Parathyroid adenoma (tissue), 2 donors: ENCODE measurements at regions not wholly inside any gene's neighbourhood (a gene's known extent, or its start where the extent isn't known, plus 50 kb on each side); places are given as distances from the start of the nearest gene placed in this dataset.

ENCODE experiments used
- H2AFZ ChIP-seq: fragments of 300-600 bp; sonication (generic); one replicate; pipeline ENCODE4 v1.7.0; 2017; ENCODE audit warnings: antibody characterized with exemption, mild to moderate bottlenecking
- H3K27ac ChIP-seq: fragments of 300-600 bp; sonication (generic); one replicate; pipeline ENCODE4 v1.7.0; 2017
- H3K27me3 ChIP-seq: fragments of 300-600 bp; sonication (generic); one replicate; pipeline ENCODE4 v1.7.0; 2017; ENCODE audit warnings: low read length; ENCODE audit not compliant: control insufficient read depth, insufficient read depth
- H3K36me3 ChIP-seq: fragments of 300-600 bp; sonication (generic); one replicate; pipeline ENCODE4 v1.7.0; 2017; ENCODE audit warnings: low read length; ENCODE audit not compliant: control insufficient read depth, insufficient read depth
- H3K4me1 ChIP-seq: fragments of 300-600 bp; sonication (generic); one replicate; pipeline ENCODE4 v1.7.0; 2017; ENCODE audit warnings: control low read depth
- H3K4me2 ChIP-seq: fragments of 300-600 bp; sonication (generic); one replicate; pipeline ENCODE4 v1.7.0; 2017; ENCODE audit warnings: low read length
- H3K4me3 ChIP-seq: fragments of 300-600 bp; sonication (generic); one replicate; pipeline ENCODE4 v1.7.0; 2017; ENCODE audit warnings: low read depth, low read length
- H3K79me2 ChIP-seq: fragments of 300-600 bp; sonication (generic); one replicate; pipeline ENCODE4 v1.7.0; 2017; ENCODE audit warnings: control low read depth
- H3K9ac ChIP-seq: fragments of 300-600 bp; sonication (generic); one replicate; pipeline ENCODE4 v1.7.0; 2017; ENCODE audit warnings: mild to moderate bottlenecking
- H3K9me3 ChIP-seq: fragments of 300-600 bp; sonication (generic); one replicate; pipeline ENCODE4 v1.7.0; 2017; ENCODE audit warnings: low read length; ENCODE audit not compliant: control insufficient read depth
- TF ChIP-seq, protein P1 (sequence below): fragments of 300-600 bp; sonication (generic); IDR thresholded peaks from one replicate; pipeline ENCODE4 v1.7.0; 2017; ENCODE audit warnings: antibody characterized with exemption, mild to moderate bottlenecking
- donor health status: primary hyperparathyroidism.

DNA sequence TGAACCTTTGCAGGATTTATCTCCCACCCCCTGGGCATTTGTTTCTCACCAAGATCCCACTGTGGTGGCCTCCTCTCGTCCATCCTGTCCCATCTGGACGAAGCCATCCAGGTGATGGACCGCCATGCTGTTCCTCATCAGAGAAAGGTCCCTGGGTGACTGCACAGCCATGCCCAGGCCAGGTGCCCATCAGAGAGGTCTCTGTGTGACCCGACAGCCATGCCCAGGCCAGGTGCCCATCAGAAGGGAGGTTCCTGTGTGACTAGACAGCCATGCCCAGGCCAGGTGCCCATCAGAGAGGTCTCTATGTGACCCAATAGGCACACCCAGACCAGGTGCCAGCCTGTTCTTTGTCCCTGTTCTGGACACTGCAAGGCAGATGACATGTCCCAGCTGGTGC is 360.9 kb upstream of the SALL3 start:
- Histone ChIP-seq H3K79me2 (no peaks in the 10 kb centered on the region), H3K4me1 (no peaks in the 10 kb centered on the region), H3K36me3 (no peaks in the 10 kb centered on the region), H2AFZ (no peak overlapping the region), H3K4me3 (no peak overlapping the region), H3K4me2 (no peak overlapping the region), H3K9ac (no peak overlapping the region), H3K27me3 (no peaks in the 10 kb centered on the region), H3K9me3 (no peaks in the 10 kb centered on the region), H3K27ac (no peak overlapping the region)
- TF ChIP-seq, protein P1, sequence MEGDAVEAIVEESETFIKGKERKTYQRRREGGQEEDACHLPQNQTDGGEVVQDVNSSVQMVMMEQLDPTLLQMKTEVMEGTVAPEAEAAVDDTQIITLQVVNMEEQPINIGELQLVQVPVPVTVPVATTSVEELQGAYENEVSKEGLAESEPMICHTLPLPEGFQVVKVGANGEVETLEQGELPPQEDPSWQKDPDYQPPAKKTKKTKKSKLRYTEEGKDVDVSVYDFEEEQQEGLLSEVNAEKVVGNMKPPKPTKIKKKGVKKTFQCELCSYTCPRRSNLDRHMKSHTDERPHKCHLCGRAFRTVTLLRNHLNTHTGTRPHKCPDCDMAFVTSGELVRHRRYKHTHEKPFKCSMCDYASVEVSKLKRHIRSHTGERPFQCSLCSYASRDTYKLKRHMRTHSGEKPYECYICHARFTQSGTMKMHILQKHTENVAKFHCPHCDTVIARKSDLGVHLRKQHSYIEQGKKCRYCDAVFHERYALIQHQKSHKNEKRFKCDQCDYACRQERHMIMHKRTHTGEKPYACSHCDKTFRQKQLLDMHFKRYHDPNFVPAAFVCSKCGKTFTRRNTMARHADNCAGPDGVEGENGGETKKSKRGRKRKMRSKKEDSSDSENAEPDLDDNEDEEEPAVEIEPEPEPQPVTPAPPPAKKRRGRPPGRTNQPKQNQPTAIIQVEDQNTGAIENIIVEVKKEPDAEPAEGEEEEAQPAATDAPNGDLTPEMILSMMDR = no peak

DNA sequence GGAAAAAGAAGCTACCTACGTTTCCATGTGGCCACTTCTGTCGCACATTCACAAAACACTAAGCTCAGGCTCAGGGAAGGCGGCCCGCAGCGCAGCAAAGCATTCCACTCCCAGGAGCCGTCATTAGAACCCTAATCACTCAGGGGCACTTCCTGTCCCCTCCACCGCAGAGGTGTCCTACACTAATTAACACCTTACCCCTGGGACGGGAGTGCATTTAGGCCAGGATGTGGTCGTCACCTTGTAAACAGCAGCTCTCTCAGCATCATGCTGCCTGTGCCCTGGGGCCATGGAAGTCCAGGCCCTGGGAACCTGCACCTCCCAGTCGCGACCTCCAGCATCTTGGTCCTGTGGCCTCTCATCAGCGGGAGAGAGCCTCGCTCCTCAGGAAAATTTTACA is 359.8 kb upstream of the SALL3 start:
- H3K4me2 ChIP-seq = no peak overlapping the region
- no peaks in the 10 kb centered on the region for H3K36me3 ChIP-seq
- H3K4me3 ChIP-seq = no peak overlapping the region
- H3K79me2 ChIP-seq = no peaks in the 10 kb centered on the region
- H3K27me3 ChIP-seq = no peaks in the 10 kb centered on the region
- H3K9me3 ChIP-seq = no peaks in the 10 kb centered on the region
- TF ChIP-seq, protein P1 = no peak
- no peak overlapping the region for H3K27ac ChIP-seq
- no peak overlapping the region for H3K9ac ChIP-seq
- H2AFZ ChIP-seq = no peak overlapping the region
- no peaks in the 10 kb centered on the region for H3K4me1 ChIP-seq

DNA sequence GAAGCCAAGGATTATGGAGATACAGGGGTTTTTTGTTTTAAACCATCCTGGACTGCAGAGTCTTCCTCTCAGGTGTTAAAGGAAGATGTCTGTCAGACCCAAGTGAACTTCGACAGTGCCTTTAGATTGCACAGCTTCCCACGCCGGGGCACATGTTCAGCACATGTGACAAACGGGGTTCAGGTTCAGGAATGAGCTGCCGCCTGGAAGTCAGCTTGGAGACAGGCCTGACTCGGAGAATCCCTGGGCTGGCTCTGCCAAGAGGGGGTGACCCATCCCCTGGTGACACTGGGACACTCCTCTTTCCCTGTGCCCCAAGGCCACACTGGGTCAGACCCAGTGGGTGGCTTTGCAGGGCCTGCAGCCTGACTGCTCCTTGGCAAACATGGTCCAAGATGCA is 359.3 kb upstream of the SALL3 start:
- Histone ChIP-seq H3K36me3 (no peaks in the 10 kb centered on the region), H3K27me3 (no peaks in the 10 kb centered on the region), H3K4me1 (no peaks in the 10 kb centered on the region), H3K4me2 (no peak overlapping the region), H3K27ac (no peak overlapping the region), H3K79me2 (no peaks in the 10 kb centered on the region), H2AFZ (no peak overlapping the region), H3K4me3 (no peak overlapping the region), H3K9me3 (no peaks in the 10 kb centered on the region), H3K9ac (no peak overlapping the region)
- TF ChIP-seq, protein P1 = no peak

DNA sequence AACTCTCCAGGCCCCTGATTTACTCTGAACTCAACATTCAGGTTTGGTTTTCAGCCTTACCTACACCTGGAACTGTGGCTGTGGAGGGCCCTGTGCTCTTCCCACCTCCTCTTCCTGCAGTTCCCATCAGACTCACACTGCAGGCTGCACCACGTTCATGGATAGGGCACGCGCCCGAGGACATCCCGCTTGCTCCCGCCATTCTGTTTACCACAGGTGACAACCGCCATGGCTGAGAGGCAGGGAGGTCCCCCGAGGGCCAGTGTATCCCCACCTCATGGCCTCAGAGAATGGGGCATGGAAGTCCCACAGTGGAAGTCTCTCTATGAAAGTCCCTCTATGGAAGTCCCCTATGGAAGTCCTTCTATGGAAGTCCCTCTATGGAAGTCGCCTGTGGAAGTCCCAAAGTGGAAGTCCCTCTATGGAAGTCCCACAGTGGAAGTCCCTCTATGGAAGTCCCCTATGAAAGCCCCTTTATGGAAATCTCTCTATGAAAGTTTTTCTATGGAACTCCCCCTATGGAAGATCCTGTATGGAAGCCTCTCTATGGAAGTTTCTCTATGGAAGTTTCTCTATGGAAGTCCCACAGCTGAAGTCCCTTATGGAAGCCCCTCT is 358.4 kb upstream of the SALL3 start:
- Histone ChIP-seq H2AFZ (no peak overlapping the region), H3K4me1 (no peaks in the 10 kb centered on the region), H3K79me2 (no peaks in the 10 kb centered on the region), H3K36me3 (no peaks in the 10 kb centered on the region), H3K9me3 (no peaks in the 10 kb centered on the region), H3K4me2 (no peak overlapping the region), H3K4me3 (no peak overlapping the region), H3K27ac (no peak overlapping the region), H3K27me3 (no peaks in the 10 kb centered on the region), H3K9ac (no peak overlapping the region)
- TF ChIP-seq, protein P1 = no peak

DNA sequence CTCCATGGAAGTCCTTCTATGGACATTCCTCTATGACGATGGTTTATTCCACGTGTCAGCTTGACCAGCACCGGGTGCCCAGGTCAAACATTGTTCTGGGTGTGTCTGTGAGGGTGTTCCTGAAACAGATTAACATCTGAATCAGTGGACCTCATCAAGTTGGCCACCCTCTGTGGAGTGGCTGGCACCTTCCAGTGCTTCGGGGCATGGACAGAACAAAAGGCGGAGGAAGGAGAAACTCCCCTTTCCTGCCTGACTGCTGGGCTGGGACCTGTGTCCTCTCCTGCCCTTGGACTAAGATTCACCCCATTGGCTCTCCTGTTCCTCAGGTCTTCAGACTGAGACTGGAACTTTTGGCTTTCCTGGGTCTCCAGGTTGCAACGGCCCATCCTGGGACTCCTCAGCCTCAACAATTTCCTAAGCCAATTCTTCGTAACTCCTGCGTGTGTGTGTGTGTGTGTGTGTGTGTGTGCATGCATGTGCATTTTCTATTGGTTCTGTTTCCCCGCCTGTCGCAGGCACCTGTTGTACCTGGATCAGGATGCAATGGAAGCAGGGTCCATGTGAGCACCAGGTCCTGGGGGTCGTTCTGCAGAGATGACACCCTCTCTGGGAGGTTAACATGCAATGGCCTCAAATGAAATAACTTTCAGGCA is 357.2 kb upstream of the SALL3 start:
- H3K27me3 ChIP-seq = no peaks in the 10 kb centered on the region
- TF ChIP-seq, protein P1 = no peak
- H3K4me3 ChIP-seq = no peak overlapping the region
- no peak overlapping the region for H2AFZ ChIP-seq
- H3K79me2 ChIP-seq = no peaks in the 10 kb centered on the region
- no peak overlapping the region for H3K27ac ChIP-seq
- H3K9me3 ChIP-seq = no peaks in the 10 kb centered on the region
- no peaks in the 10 kb centered on the region for H3K36me3 ChIP-seq
- no peaks in the 10 kb centered on the region for H3K4me1 ChIP-seq
- no peak overlapping the region for H3K4me2 ChIP-seq
- no peak overlapping the region for H3K9ac ChIP-seq
